Neural progenitor cell (in vitro differentiated cells): ENCODE measurements at regions not wholly inside any gene's neighbourhood (a gene's known extent, or its start where the extent isn't known, plus 50 kb on each side); places are given as distances from the start of the nearest gene placed in this dataset.

ENCODE experiments used
- CTCF ChIP-seq: fragments of 200-600 bp; sonication (generic); IDR thresholded peaks from 2 replicates; pipeline ENCODE4 v1.5.1; 2017; ENCODE audit warnings: antibody characterized with exemption, mild to moderate bottlenecking
- EZH2 ChIP-seq: fragments of 200-600 bp; sonication (generic); IDR thresholded peaks from 2 replicates; pipeline ENCODE4 v1.6.1; 2017; ENCODE audit warnings: antibody characterized with exemption, mild to moderate bottlenecking, moderate library complexity

GRCh38 chr4:11801466-11802446 lies 373.1 kb upstream of the HS3ST1 start:
- no peak for TF ChIP-seq CTCF
- TF ChIP-seq EZH2 = no peak
